COR-L47 (cell line): ENCODE measurements at regions not wholly inside any gene's neighbourhood (a gene's known extent, or its start where the extent isn't known, plus 50 kb on each side); places are given as distances from the start of the nearest gene placed in this dataset.
A peak's percentile ranks its signal among the peaks of the same experiment; 100 is the strongest.
"Not testable (repeated sequence)": the region's sequence is repeated elsewhere in the genome, so short reads cannot be mapped to it uniquely, and the experiment has no call there.

Experiments
- DNase-seq: peaks from one replicate; lab custom pipeline; 2025; lab: John Stamatoyannopoulos, UW

- no peak for DNase-seq
Measured at GRCh38 chrX:144494074-144494473, 610.2 kb downstream of the UBE2NL start.

- DNase-seq = no peak
Measured at GRCh38 chrX:144531877-144532276, 648.0 kb downstream of the UBE2NL start.

GRCh38 chrX:144566592-144566991 lies 680.7 kb upstream of the SPANXN1 start:
- DNase-seq = no peak

- DNase-seq = peak; percentile 5
Measured at GRCh38 chrX:144586756-144587155, 660.5 kb upstream of the SPANXN1 start.

GRCh38 chrX:144592036-144592435 lies 655.3 kb upstream of the SPANXN1 start:
- DNase-seq = no peak

- DNase-seq = no peak
Measured at GRCh38 chrX:144601010-144601409, 646.3 kb upstream of the SPANXN1 start.

- DNase-seq = no peak
Measured at GRCh38 chrX:144612076-144612475, 635.2 kb upstream of the SPANXN1 start.

- DNase-seq = no peak
Measured at GRCh38 chrX:144616317-144616716, 631.0 kb upstream of the SPANXN1 start.

- DNase-seq = no peak
Measured at GRCh38 chrX:144627947-144628346, 619.4 kb upstream of the SPANXN1 start.

GRCh38 chrX:144634451-144634850 lies 612.9 kb upstream of the SPANXN1 start:
- not testable (repeated sequence) for DNase-seq

- DNase-seq = no peak
Measured at GRCh38 chrX:144637731-144638130, 609.6 kb upstream of the SPANXN1 start.

GRCh38 chrX:144648788-144649187 lies 598.5 kb upstream of the SPANXN1 start:
- no peak for DNase-seq

- DNase-seq = no peak
Measured at GRCh38 chrX:144681501-144681900, 565.8 kb upstream of the SPANXN1 start.

GRCh38 chrX:144683247-144683646 lies 564.1 kb upstream of the SPANXN1 start:
- no peak for DNase-seq

- no peak for DNase-seq
Measured at GRCh38 chrX:144709841-144710240, 537.5 kb upstream of the SPANXN1 start.

- DNase-seq = no peak
Measured at GRCh38 chrX:144715337-144715736, 532.0 kb upstream of the SPANXN1 start.

- DNase-seq = no peak
Measured at GRCh38 chrX:144716187-144716586, 531.1 kb upstream of the SPANXN1 start.

- DNase-seq = no peak
Measured at GRCh38 chrX:144717682-144718081, 529.6 kb upstream of the SPANXN1 start.

- no peak for DNase-seq
Measured at GRCh38 chrX:144722307-144722706, 525.0 kb upstream of the SPANXN1 start.

- DNase-seq = no peak
Measured at GRCh38 chrX:144730471-144730870, 516.8 kb upstream of the SPANXN1 start.

GRCh38 chrX:144732588-144732987 lies 514.7 kb upstream of the SPANXN1 start:
- DNase-seq = no peak

- no peak for DNase-seq
Measured at GRCh38 chrX:144738246-144738645, 509.1 kb upstream of the SPANXN1 start.

- no peak for DNase-seq
Measured at GRCh38 chrX:144768540-144768939, 478.8 kb upstream of the SPANXN1 start.

- DNase-seq = not testable (repeated sequence)
Measured at GRCh38 chrX:144783528-144783927, 463.8 kb upstream of the SPANXN1 start.

- DNase-seq = no peak
Measured at GRCh38 chrX:144790148-144790547, 457.2 kb upstream of the SPANXN1 start.
